K562 (cell line): ENCODE measurements at regions not wholly inside any gene's neighbourhood (a gene's known extent, or its start where the extent isn't known, plus 50 kb on each side); places are given as distances from the start of the nearest gene placed in this dataset.

Source experiments
- ARID1B ChIP-seq: fragments of 450-650 bp; IDR thresholded peaks from 2 replicates; pipeline ENCODE4 v1.6.1; 2016; ENCODE audit warnings: antibody characterized with exemption, mild to moderate bottlenecking, inconsistent platforms
- ARID3A ChIP-seq: IDR thresholded peaks from 2 replicates; pipeline ENCODE4 v1.6.1; 2012; ENCODE audit warnings: low read depth, low read length, improper control_type of control experiment, borderline replicate concordance
- SOX6 ChIP-seq: fragments of 450-650 bp; IDR thresholded peaks from 2 replicates; pipeline ENCODE4 v1.6.1; 2014; ENCODE audit warnings: mild to moderate bottlenecking

- TF ChIP-seq ARID3A (no peak), SOX6 (0 out of 2 replicates have a peak, but pooled peaks have one; percentile 21), ARID1B (no peak; the same call in 1 of the 2 replicates)
Observed at GRCh38 chr1:17488995-17489767, 49.7 kb upstream of the RCC2 start (continued).
